AG04449 (cell line): ENCODE measurements at regions not wholly inside any gene's neighbourhood (a gene's known extent, or its start where the extent isn't known, plus 50 kb on each side); places are given as distances from the start of the nearest gene placed in this dataset.
A peak's percentile ranks its signal among the peaks of the same experiment; 100 is the strongest.
"Not testable (repeated sequence)": the region's sequence is repeated elsewhere in the genome, so short reads cannot be mapped to it uniquely, and the experiment has no call there.

Experiments used
- CTCF ChIA-PET: fragments of 350-600 bp; formaldehyde crosslinking; extraction: SDS; loops from one replicate; lab custom pipeline; 2021; ENCODE audit warnings: antibody characterized with exemption; lab: Yijun Ruan, JAX
- POLR2A ChIA-PET: fragments of 400-600, 350-600 bp; formaldehyde crosslinking; extraction: SDS; loops from one replicate; lab custom pipeline; 2020; ENCODE audit warnings: antibody characterized with exemption, inconsistent platforms; lab: Yijun Ruan, JAX
- DNase-seq: peaks from one replicate; pipeline ENCODE4 v3.0.0-alpha.2; 2010; ENCODE audit warnings: low read depth, low spot score
- H3K4me3 ChIP-seq: 2 replicates; pipeline ENCODE4 v1.5.1; 2011; ENCODE audit warnings: low read depth, mild to moderate bottlenecking, control low read depth, low read length
- CTCF ChIP-seq: IDR thresholded peaks from one replicate; pipeline ENCODE4 v1.5.1; 2011; ENCODE audit warnings: mild to moderate bottlenecking, moderate library complexity, low read length, control low read depth, inconsistent platforms; ENCODE audit not compliant: insufficient read depth; ENCODE audit errors: missing control alignments

GRCh38 chr6:9028086-9028485 is 592.7 kb upstream of the SLC35B3 start:
- POLR2A ChIA-PET, result no interaction called here

GRCh38 chr6:9025796-9026394 is 590.5 kb upstream of the SLC35B3 start:
- CTCF ChIA-PET, result no interaction called here
- TF ChIP-seq CTCF, result no peak
- POLR2A ChIA-PET, result no interaction called here
- H3K4me3 ChIP-seq, result no peak overlapping the region
- no peak for DNase-seq

More at GRCh38 chr6:9028086-9028485, 592.7 kb upstream of the SLC35B3 start:
- CTCF ChIA-PET, result no interaction called here
- TF ChIP-seq CTCF, result no peak
- H3K4me3 ChIP-seq, result no peak overlapping the region
- DNase-seq, result no peak

GRCh38 chr6:9025228-9025627 is 589.9 kb upstream of the SLC35B3 start:
- TF ChIP-seq CTCF, result no peak
- peak overlapping the region; percentile 15 for H3K4me3 ChIP-seq
- ChIA-PET CTCF (no interaction called here), POLR2A (no interaction called here)
- no peak for DNase-seq

GRCh38 chr6:9024246-9024645 is 588.9 kb upstream of the SLC35B3 start:
- CTCF ChIA-PET, H3K4me3 ChIP-seq, POLR2A ChIA-PET, DNase-seq: not testable (repeated sequence)

- no peak for DNase-seq
- POLR2A ChIA-PET, result no interaction called here
- no peak overlapping the region for H3K4me3 ChIP-seq
- no peak for TF ChIP-seq CTCF
- CTCF ChIA-PET, result no interaction called here
Observed at GRCh38 chr6:9020001-9020400, 584.7 kb upstream of the SLC35B3 start.

- CTCF ChIA-PET, result no interaction called here
- no peak overlapping the region for H3K4me3 ChIP-seq
- no peak for DNase-seq
- TF ChIP-seq CTCF, result no peak
- POLR2A ChIA-PET, result no interaction called here
Observed at GRCh38 chr6:9009931-9010330, 574.6 kb upstream of the SLC35B3 start.

- POLR2A ChIA-PET, result no interaction called here
- CTCF ChIA-PET, result no interaction called here
- no peak for TF ChIP-seq CTCF
- DNase-seq, result no peak
- H3K4me3 ChIP-seq, result no peak overlapping the region
Observed at GRCh38 chr6:9007027-9007426, 571.7 kb upstream of the SLC35B3 start.
